GM21717 (cell line): ENCODE measurements at regions not wholly inside any gene's neighbourhood (a gene's known extent, or its start where the extent isn't known, plus 50 kb on each side); places are given as distances from the start of the nearest gene placed in this dataset.
"Not testable (repeated sequence)": the region's sequence is repeated elsewhere in the genome, so short reads cannot be mapped to it uniquely, and the experiment has no call there.

Source experiments
- ATAC-seq: cut with Tn5 transposase; IDR thresholded peaks from one replicate; pipeline ENCODE4 v1.9.1; 2021; ENCODE audit warnings: mild to moderate bottlenecking, moderate library complexity; ENCODE audit not compliant: unreplicated experiment

DNA sequence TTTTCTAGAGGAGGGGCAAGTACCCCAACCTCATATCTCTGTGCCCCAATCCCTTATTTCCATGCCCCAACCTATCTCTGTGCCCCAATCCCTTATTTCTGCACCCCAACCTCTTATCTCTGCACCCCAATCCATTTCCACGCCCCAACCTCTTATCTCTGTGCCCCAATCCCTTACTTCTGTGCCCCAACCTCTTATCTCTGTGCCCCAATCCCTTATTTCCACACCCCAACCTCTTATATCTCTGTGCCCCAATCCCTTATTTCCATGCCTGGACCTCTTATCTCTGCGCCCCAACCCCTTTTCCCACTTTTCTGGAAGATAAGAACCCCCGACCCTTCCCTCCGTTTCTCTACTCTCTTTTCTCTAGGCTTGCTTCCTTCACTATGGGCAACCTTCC is 199.0 kb downstream of the JRKL start:
- ATAC-seq: not testable (repeated sequence)

DNA sequence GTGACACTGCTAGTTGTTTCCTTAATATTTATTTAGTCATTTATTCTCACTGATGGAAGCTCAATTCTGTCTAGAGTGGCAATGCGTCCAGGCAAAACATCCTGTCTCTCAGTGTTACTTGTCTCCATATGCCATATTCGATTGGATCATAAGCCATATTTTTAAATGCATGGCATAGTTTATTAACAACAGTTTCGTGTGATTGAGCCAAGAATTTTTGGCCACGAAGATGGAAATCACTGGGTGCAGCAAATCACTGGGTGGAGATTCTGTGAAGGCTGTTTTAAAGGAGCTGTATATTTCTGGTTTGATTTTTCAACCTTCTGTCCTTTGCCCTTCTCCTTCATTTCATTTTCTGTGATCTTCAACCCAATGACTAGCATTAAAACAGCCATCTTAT is 205.2 kb downstream of the JRKL start:
- ATAC-seq: no peak

DNA sequence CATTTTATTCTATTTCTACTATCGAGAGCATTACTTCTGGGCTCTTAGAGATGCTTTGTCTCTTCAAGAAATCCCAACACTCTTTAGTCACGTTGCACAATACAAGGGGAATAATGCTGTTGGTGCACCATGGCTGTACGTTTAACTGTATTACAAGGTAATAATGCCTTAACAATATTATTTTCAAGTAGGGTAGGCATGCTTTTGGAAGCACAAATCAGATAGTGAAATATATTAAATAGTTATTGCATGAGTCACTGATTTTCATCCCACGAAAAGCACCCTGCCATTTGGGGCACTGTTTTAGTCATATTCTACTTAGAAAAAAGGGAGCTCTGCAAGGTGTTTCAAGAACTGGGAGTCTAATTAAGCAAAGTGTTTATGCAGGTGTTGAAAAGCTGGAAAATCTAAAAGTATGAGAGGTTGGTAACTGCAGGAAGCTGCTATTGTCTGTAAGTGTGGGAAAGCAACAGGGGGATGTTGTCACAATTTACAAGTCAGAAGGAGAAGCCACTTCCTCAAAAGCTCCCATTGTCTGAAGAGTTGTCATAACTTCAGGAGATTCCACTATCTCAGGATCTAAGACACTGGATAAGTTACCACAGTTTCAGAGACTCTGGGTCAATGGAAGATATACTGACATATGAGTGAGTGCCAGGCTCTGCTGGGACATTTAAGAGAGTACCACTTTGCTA is 218.2 kb downstream of the JRKL start:
- ATAC-seq: no peak

DNA sequence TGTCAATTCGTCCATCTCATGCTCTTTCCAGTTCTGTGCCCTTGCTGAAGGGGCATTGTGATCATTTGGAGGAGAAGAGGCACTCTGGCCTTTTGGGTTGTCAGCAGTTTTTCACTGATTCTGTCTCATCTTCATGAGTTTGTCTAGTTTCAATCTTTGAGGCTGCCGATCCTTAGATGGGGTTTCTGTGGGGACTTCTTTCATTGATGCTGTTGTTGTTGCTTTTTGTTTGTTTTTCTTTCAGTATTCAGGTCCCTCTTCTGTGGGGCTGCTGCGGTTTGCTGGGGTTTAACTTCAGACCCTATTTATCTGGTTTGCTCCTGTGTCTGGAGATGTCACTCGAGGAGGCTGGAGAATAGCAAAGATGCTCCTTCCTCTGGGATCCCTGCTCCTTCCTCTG is 224.3 kb downstream of the JRKL start:
- ATAC-seq: no peak

DNA sequence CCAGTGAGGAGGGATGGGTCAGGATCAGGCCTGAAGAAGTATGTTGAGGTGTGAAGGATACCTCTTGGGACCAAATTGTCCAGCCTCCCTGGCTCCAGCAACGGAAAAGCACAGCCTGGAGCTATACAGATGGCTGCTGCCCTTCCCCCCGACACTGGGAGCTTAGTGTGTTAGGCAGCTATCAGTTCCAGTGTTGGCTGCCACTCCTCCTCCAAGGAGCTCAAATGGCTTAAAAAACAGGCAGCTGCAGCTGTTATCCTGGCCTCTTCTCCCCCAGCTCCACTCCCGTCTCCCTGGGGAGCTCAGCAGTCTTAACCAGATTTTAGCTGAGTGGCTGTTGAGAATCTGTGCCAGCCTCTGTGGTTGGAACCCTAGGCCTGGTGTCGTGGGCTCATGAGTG is 225.0 kb downstream of the JRKL start:
- no peak for ATAC-seq

DNA sequence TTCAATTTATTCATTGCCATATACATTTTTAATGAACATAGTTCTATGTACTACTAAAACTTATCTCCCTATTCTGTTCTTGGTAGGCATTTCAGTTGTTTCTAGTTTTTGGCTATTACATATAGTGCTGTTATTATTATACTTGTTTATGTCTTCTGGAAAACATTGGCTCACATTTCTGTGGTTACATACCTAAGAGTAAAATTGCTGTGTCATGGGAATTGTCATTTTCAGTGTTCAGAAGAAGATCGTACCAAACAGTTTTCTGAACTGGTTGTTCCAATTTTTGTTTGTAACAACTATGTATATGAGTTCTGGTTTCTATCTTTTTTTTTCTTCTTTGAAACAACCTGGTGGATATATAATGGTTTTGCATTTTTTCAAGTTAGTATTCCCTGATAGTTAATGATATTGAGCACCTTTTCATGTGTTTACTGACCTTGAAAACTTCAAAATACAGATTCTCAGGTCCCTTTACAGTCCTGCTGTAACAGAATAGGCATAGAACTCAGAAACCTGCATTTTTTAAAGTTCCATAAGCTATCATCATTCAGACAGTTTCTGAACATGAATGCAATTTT is 230.7 kb downstream of the JRKL start:
- no peak for ATAC-seq

DNA sequence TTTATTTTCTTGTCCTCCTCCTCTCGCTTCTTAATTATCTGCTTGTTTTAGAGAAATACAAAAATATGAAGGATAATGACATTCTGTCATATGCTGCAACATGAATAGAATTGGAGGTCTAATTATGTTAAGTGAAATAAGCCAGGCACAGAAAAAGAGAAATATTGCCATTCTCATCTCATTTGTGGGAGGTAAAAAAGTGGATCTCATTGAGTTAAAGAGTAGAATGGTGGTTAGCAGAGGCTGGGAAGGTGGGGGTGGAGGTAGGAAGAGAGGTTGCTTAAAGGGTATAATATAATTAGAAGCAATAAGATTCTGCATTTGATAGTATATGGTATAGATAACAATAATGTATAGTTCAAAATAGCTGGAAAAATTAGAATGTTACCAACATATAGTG is 231.3 kb downstream of the JRKL start:
- no peak for ATAC-seq

DNA sequence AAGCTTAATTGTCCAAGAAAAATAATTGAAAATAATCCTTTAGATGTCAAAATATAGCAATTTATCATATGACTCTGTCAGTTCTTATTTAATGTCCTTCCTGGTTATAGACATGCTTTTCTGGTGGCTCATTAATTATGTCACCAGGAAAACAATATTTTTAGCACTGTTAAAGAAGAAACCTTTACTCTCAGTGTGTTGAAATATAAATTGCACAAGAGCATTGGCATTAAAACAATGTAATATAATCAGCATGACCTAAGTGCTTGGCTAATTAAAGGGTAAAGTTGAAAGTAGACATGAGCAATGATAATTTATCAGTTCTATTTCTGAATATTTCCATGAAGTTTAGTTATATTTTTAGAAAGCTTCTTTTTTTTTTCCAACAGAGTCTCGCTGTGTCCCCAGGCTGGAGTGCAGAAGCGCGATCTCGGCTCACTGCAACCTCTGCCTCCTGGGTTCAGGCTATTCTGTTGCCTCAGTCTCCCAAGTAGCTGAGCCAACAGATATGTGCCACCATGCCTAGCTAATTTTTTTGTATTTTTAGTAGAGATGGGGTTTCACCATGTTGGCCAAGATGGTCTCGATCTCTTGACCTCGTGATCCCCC is 232.3 kb downstream of the JRKL start:
- no peak for ATAC-seq

DNA sequence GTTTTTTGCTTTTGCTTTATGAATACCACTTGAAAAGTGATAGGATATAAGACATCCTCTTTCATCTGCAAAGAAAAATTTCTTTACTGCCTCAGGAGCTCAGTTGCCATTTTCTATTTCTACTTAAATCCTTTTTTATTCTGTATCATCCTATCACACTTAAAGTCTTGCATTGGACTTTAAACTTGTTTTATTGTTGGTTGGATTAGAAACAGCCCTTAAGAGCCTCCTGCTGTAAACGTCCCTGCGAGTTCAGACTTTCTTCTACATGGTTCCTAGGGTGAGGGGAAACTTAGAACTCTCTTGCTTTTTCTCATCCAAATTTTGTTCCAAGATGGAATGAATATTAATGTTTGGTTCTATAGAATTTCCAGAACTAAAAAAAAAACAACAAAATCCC is 234.3 kb downstream of the JRKL start:
- no peak for ATAC-seq

DNA sequence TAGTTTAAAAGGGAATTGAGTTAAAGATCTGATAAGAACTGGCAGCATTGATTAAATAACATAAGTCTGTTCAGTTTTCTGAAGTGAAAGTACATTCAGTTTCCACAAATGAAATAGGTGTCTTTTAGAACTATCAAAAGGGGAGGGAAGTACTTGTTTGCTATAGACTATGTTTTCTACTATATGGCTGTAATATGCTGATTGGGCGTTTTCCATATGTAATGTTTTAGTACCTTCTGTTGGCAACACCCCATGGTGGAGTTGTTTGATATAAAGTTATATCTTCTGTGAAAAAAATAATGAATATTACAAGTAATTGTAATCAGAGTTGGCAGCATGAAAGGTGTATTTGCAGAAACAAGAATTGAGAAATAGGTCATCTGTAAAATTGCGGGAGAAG is 237.6 kb downstream of the JRKL start:
- no peak for ATAC-seq

DNA sequence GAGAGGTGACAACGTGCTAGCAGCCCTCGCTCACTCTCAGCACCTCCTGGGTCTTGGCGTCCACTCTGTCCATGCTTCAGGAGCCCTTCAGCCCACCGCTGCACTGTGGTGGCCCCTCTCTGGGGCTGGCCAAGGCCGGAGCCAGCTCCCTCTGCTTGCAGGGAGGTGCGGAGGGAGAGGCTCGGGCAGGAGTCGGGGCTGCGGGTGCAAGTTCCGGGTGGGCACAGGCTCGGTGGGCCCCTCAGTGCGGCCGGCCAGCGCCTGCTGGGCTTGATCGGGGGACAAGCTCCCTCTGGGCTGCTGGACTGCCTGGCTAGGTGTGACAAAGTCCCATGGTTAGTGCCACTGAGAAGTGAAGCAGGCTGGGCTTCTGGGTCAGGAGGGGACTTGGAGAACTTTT is 245.8 kb downstream of the JRKL start:
- no peak for ATAC-seq

DNA sequence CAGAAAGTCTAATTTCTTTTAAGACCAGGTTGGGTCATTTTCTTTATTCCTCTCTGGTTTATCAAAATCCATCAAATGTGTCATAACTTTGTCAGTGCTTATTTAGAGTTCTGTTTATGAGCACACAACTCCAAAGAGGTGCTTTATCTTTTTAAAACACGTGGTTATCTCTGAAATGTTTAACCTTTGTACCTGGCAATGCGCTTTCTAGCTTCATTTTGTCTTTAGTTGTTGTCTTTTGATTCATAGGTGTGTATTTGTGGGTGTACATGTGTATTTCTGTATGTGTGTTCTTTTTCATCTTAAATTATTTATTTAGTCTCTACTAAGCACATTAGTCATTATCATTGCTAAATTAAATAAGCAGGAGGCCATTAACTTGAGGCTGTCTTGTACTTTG is 251.4 kb downstream of the JRKL start:
- ATAC-seq: no peak

DNA sequence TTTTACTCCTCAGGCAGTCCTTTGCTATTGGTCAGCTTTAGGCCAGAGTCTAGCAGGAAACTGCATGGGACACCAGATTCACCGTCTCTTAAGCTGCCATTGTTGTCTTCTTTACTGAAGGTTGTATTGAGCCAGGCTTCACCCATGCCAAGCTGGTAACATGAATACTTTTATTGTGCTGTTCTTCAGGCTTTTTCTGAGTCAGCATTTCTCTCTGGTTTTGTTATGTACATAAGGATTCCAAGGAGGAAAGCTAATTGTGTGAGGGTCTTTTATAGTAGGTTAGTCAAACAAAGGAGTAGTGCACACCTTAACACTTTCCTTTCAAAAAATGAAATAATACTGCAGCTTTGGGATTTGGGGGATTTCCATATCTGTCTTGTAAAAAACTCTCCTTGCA is 252.8 kb downstream of the JRKL start:
- no peak for ATAC-seq

DNA sequence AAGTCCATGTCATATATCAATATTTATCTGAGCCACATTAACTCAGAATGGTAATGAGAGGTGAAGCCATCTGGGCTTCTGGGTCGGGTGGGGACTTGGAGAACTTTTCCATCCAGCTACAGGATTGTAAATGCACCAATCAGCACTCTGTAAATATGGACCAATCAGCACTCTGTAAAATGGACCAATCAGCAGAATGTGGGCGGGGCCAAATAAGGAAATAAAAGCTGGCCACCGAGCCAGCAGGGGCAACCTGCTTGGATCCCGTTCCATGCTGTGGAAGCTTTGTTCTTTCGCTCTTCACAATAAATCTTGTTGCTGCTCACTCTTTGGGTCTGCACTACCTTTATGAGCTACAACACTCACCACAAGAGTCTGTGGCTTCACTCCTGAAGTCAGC is 253.4 kb downstream of the JRKL start:
- ATAC-seq: no peak

DNA sequence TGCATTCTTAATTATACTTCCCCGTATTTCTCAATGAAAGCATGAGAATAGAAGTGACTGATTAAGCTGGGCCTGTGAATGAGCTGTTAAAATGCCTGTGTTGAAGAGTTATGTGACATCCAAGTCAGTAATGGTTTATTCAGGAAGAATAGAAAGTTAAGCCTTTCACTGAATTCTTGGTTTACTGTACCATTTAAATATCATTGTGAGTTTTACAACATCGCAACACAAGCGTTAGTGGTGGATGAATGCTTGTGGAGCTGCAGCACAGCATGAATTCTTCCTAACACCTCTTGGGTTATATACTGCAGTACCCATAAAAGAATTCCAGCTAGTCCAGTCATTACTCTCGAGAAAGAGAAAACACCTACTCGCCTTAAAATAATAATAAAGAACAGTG is 257.8 kb downstream of the JRKL start:
- ATAC-seq: no peak

DNA sequence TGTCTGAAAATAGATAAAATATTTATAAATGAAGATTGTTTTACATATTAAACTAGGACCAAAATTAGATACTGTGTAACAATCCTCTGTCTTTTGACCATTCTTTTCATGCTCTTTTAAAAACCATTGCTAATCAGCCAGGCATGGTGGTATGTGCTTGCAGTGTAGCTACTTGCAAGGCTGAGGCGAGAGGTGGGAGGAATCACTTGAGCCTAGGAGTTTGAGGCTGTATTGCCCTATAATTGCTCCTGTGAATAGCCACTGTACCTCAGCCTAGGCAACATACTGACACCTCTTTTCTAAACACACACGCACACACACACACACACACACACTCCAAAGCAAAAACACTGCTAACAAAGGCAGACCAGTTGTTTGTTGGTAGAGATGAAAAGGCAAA is 259.2 kb downstream of the JRKL start:
- no peak for ATAC-seq

DNA sequence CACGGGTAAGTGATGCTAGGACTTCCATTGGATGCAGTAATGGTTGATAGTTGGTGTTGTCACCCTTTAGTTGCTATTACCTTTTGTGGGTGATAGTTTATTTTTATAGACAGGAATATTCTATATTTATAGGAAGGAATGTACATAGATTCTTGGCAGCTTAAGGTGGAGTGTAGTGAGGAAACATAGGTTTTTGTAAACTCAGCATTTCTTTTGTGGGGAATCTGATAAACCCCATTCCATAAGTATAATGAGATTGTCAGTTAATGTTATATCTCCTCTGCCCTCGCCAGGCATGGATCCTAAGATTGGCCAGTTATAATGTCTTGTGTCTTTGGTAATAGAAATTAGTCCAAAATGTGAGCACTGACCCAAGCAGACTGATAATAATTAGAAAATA is 262.7 kb downstream of the JRKL start:
- ATAC-seq: no peak

DNA sequence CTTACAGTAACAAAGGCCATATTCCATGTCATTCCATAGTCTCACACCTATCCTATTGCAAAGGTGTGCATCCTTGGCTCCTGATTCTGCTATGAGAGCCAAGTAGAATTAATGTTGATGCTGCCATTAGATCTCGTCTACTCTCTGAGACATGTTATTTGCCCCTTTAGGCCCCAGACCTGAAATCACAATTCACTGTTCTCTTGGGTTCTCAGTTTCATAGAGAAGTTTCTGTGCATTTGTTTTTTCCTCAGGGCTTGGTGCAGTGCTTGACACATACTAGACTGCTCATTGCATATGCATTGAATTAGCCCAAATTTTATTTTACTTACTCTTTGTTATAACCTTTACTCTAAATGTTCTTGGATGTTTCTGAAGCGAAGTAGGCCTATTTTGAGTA is 265.7 kb downstream of the JRKL start:
- no peak for ATAC-seq

DNA sequence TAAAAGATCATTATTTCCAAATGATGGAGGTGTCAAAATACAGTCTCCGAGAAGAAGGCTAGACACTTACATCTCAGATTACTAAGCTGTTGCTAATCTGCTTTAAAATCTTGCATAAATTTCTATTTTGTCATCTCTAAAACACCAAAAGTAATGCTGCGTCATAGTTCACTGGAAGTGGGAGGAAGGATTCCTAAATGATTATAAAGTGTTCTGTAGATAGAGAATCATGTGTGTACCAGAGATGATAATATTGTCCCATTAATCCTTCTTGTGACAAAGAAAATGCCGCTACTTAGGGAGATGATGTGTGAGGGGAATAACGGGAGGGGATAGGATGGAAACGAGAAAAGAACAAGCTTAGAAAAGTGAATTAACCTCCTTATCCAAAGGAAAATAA is 268.6 kb downstream of the JRKL start:
- ATAC-seq: no peak

DNA sequence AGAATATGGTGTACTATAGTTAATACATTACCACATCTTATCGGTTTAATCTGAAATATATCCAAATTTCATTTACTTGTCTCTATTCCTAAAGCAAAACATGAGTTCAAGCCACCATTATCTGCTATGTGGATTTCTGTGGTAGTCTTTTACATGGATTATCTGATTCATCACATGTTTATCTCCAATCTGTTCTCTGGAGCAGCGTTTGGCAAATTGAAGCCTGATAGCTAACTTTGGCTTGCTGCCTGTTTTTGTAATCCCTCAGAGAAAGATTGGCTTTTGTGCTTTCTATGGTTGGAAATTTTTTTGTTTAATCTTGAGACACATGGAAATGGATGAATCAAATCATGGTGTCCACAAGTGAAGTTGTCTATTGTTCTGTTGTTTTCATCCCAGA is 274.3 kb downstream of the JRKL start:
- ATAC-seq: no peak

DNA sequence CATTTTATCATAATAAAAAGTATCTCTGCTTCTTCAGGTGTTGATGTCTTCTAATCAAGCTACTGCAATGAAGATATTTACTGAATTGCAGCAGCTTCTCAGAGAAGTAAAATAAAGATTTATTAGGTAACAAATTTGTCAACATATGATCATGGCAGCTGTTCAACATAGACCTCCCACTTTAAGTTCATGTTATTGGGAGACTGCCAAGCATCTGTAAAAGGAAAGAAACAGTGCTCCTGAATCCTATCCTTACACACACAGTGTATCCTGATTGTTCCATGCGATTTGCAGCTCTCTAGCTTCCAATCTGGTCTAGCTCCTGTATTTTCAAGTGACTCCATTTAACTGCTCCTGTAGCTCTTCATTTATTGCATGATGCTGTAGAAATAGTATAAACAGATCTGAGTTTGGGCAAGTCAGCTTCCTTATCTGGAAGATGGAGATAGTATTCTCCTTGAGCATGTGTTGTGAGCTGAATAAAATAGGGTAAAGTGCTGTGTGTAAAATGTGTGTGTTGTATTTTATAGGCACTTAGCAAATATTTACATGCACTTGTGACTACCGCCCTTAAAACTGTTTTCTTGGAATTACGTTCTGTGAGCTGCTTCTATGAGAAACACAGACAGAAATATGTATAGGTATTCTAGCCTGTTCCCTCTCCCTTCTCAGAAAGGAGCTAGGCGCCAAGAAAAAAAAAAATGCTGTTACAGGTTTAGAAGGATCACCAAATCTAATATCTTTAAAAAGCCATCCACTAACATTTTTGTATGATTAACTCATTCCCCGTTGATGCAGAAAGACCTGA is 290.6 kb downstream of the JRKL start:
- ATAC-seq: no peak
